Nephron progenitor cell (in vitro differentiated cells): ENCODE measurements at regions not wholly inside any gene's neighbourhood (a gene's known extent, or its start where the extent isn't known, plus 50 kb on each side); places are given as distances from the start of the nearest gene placed in this dataset.

ENCODE experiments used
- DNase-seq: peaks from one replicate; pipeline ENCODE4 v3.0.0; 2021
- H3K27ac Mint-ChIP-seq: 2 replicates; pipeline ENCODE4 v1.8.0; 2021; ENCODE audit warnings: mild to moderate bottlenecking, moderate library complexity, mixed read lengths
- H3K27me3 Mint-ChIP-seq: 2 replicates; pipeline ENCODE4 v1.8.0; 2021; ENCODE audit warnings: mild to moderate bottlenecking, low read depth, mixed read lengths; ENCODE audit not compliant: poor library complexity
- H3K36me3 Mint-ChIP-seq: 2 replicates; pipeline ENCODE4 v1.8.0; 2021; ENCODE audit warnings: low read depth, mixed read lengths
- H3K4me1 Mint-ChIP-seq: 2 replicates; pipeline ENCODE4 v1.8.0; 2021; ENCODE audit warnings: mixed read lengths
- H3K4me3 Mint-ChIP-seq: 2 replicates; pipeline ENCODE4 v1.8.0; 2021; ENCODE audit warnings: mild to moderate bottlenecking, moderate library complexity, mixed read lengths
- H3K9me3 Mint-ChIP-seq: 2 replicates; pipeline ENCODE4 v1.8.0; 2021; ENCODE audit warnings: mild to moderate bottlenecking, moderate library complexity, mixed read lengths
- TF ChIP-seq, protein P1 (sequence below): fragments of 200-600 bp; sonication (generic); IDR thresholded peaks from 2 replicates; pipeline ENCODE4 v1.5.0; 2021; ENCODE audit warnings: antibody characterized with exemption

DNA sequence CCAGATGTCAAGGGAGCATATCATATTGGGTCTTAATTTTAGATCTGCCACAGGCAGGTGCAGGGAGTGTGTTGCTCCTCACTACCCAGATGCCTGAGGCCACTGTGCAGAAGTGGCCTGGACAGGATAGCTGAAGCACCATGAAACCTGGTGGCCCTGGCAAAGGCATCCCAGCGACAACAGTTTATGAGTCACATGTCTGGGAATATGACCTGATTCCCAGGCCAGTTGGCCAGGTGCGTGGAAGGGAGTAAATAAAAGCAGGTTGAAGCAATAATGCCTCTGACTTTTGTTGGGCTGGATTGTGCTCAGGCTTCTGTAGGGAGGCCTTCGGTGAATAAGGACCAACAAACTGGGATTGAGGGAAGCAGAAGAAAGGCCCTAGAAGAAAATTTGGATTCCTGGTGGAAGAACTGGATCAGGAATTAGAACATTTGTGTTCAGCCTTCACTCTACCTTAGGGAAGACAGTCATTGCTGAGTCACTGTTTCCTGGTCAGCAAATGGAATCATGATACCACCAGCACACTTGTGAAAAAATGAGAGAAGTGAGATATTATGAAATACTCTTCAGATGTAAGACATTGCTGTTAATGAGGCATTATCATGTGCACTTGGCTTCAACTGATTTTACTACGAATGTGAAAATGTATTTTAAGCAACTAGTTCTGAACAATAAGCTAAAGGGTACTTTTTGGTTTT, 78.4 kb upstream of the ZNF516 start:
- peaks cover 24% of the 10 kb centered on the region for H3K36me3 Mint-ChIP-seq

GRCh38 chr18:76572518-76573247, 77.6 kb upstream of the ZNF516 start:
- TF ChIP-seq, protein P1, sequence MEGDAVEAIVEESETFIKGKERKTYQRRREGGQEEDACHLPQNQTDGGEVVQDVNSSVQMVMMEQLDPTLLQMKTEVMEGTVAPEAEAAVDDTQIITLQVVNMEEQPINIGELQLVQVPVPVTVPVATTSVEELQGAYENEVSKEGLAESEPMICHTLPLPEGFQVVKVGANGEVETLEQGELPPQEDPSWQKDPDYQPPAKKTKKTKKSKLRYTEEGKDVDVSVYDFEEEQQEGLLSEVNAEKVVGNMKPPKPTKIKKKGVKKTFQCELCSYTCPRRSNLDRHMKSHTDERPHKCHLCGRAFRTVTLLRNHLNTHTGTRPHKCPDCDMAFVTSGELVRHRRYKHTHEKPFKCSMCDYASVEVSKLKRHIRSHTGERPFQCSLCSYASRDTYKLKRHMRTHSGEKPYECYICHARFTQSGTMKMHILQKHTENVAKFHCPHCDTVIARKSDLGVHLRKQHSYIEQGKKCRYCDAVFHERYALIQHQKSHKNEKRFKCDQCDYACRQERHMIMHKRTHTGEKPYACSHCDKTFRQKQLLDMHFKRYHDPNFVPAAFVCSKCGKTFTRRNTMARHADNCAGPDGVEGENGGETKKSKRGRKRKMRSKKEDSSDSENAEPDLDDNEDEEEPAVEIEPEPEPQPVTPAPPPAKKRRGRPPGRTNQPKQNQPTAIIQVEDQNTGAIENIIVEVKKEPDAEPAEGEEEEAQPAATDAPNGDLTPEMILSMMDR = no peak
- H3K36me3 Mint-ChIP-seq = peaks cover 24% of the 10 kb centered on the region
- no peak overlapping the region for H3K4me3 Mint-ChIP-seq
- H3K27ac Mint-ChIP-seq = peak overlapping the region; percentile 83
- H3K9me3 Mint-ChIP-seq = peaks cover 26% of the 10 kb centered on the region
- no peak for DNase-seq
- H3K27me3 Mint-ChIP-seq = peaks cover 14% of the 10 kb centered on the region
- H3K4me1 Mint-ChIP-seq = peaks cover 42% of the 10 kb centered on the region

More for the DNA sequence above, 78.4 kb upstream of the ZNF516 start:
- peaks cover 39% of the 10 kb centered on the region for H3K4me1 Mint-ChIP-seq
- DNase-seq = no peak
- TF ChIP-seq, protein P1 = no peak
- H3K9me3 Mint-ChIP-seq = peaks cover 26% of the 10 kb centered on the region
- no peak overlapping the region for H3K4me3 Mint-ChIP-seq
- H3K27ac Mint-ChIP-seq = no peak overlapping the region
- H3K27me3 Mint-ChIP-seq = peaks cover 21% of the 10 kb centered on the region

GRCh38 chr18:76571689-76572088, 76.6 kb upstream of the ZNF516 start:
- peaks cover 13% of the 10 kb centered on the region for H3K27me3 Mint-ChIP-seq
- H3K4me3 Mint-ChIP-seq = no peak overlapping the region
- no peak for DNase-seq
- H3K36me3 Mint-ChIP-seq = peaks cover 24% of the 10 kb centered on the region
- TF ChIP-seq, protein P1 = no peak
- peaks cover 28% of the 10 kb centered on the region for H3K9me3 Mint-ChIP-seq
- peaks cover 52% of the 10 kb centered on the region for H3K4me1 Mint-ChIP-seq
- H3K27ac Mint-ChIP-seq = no peak overlapping the region

- no peak for DNase-seq
- Mint-ChIP-seq H3K9me3 (peaks cover 27% of the 10 kb centered on the region), H3K36me3 (peaks cover 24% of the 10 kb centered on the region), H3K4me3 (no peak overlapping the region), H3K27ac (no peak overlapping the region), H3K4me1 (peaks cover 57% of the 10 kb centered on the region), H3K27me3 (peaks cover 13% of the 10 kb centered on the region)
- TF ChIP-seq, protein P1 = no peak
Measured at GRCh38 chr18:76570856-76571255, 75.8 kb upstream of the ZNF516 start.

DNA sequence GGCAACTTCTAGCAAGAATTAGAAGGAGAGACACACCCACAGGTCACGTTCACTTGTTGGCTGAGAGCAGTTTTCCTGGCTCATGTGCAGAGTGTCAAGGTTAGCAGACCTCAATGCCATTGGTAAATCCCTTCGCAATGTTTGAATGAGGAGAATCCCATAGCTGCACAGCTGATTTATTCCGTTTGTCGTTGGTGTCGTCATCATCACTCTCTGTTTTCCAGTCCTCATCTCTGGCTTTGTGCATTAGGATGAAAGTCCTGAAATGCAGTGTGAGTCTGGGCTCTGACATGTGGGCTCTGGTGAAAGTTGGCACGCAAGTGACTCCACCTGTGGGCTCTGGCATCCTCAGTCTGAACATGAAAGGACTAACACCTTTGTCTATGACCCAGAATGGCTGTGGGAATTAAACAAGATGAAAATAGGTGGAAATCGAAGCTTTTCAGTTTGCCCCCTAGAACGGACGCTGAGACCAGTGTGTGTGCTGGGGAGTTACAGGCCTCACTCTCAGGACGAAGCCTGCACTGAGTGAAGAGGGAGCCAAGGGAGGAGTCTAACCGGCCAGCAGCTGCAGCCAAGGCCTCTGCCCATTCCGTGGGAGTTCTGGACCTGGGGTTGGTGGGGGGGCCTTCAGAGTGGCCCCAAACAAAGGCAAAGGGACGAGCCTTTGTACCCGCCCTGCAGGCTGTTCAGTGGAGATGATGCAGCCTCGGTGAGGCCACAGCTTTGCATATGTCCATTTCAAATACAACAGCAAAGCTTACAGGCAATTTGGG, 74.8 kb upstream of the ZNF516 start:
- Mint-ChIP-seq H3K27ac (peak overlapping the region; percentile 54), H3K4me1 (peaks cover 68% of the 10 kb centered on the region), H3K4me3 (no peak overlapping the region), H3K9me3 (peaks cover 27% of the 10 kb centered on the region), H3K36me3 (peaks cover 15% of the 10 kb centered on the region), H3K27me3 (peaks cover 13% of the 10 kb centered on the region)
- TF ChIP-seq, protein P1 = no peak
- DNase-seq = no peak
